SU-DHL-6 (cell line): ENCODE measurements at regions not wholly inside any gene's neighbourhood (a gene's known extent, or its start where the extent isn't known, plus 50 kb on each side); places are given as distances from the start of the nearest gene placed in this dataset.

Experiments used
- H2AFZ ChIP-seq: fragments of 200-600 bp; sonication (generic); 2 replicates; pipeline ENCODE4 v1.6.1; 2014; ENCODE audit warnings: low read depth, mild to moderate bottlenecking, moderate library complexity, mixed read lengths, antibody characterized with exemption, low read length; ENCODE audit not compliant: severe bottlenecking
- H3F3A ChIP-seq: fragments of 200-600 bp; shearing (Covaris generic); 2 replicates; pipeline ENCODE4 v1.6.0; 2016; ENCODE audit warnings: antibody characterized with exemption, mild to moderate bottlenecking; ENCODE audit not compliant: insufficient read depth
- H3K27ac ChIP-seq: fragments of 200-600 bp; sonication (generic); 2 replicates; pipeline ENCODE4 v1.5.1; 2016; ENCODE audit warnings: low read depth, mild to moderate bottlenecking, low read length, moderate library complexity, mixed read lengths
- H3K27me3 ChIP-seq: fragments of 200-600 bp; sonication (generic), shearing (Covaris generic); 2 replicates; pipeline ENCODE4 v1.6.0; 2014; ENCODE audit warnings: mild to moderate bottlenecking, low read length
- H3K36me3 ChIP-seq: fragments of 200-600 bp; sonication (generic); 2 replicates; pipeline ENCODE4 v1.6.1; 2014; ENCODE audit warnings: mild to moderate bottlenecking, low read length, mixed read lengths
- H3K4me2 ChIP-seq: fragments of 300-600, 200-600 bp; shearing (Covaris generic), sonication (generic); 2 replicates; pipeline ENCODE4 v1.6.0; 2014; ENCODE audit warnings: low read length, low read depth, mild to moderate bottlenecking; ENCODE audit not compliant: poor library complexity, severe bottlenecking
- H3K4me3 ChIP-seq: fragments of 200-600 bp; sonication (generic); 2 replicates; pipeline ENCODE4 v1.5.1; 2014; ENCODE audit warnings: antibody characterized with exemption, low read length, mild to moderate bottlenecking, mixed read lengths; ENCODE audit not compliant: insufficient read depth, poor library complexity, severe bottlenecking
- H3K79me2 ChIP-seq: fragments of 200-600 bp; sonication (generic); 2 replicates; pipeline ENCODE4 v1.6.1; 2014; ENCODE audit warnings: mild to moderate bottlenecking, low read length, moderate library complexity; ENCODE audit not compliant: insufficient read depth
- H3K9ac ChIP-seq: fragments of 200-600 bp; sonication (generic); 2 replicates; pipeline ENCODE4 v1.7.0; 2014; ENCODE audit warnings: mild to moderate bottlenecking, low read length
- H3K9me2 ChIP-seq: fragments of 200-600 bp; sonication (generic); replicated peaks from 2 replicates; pipeline ENCODE4 v1.6.1; 2014; ENCODE audit warnings: low read length; ENCODE audit not compliant: insufficient read depth
- H3K9me3 ChIP-seq: fragments of 200-600 bp; sonication (generic); 2 replicates; pipeline ENCODE4 v1.6.1; 2014; ENCODE audit warnings: low read length, mixed read lengths; ENCODE audit not compliant: insufficient read depth
- H4K20me1 ChIP-seq: fragments of 200-600 bp; sonication (generic); 2 replicates; pipeline ENCODE4 v1.6.1; 2014; ENCODE audit warnings: low read depth, mild to moderate bottlenecking, antibody characterized with exemption, low read length, moderate library complexity, mixed read lengths
- CTCF ChIP-seq: fragments of 200-600 bp; sonication (generic); IDR thresholded peaks from one replicate; pipeline ENCODE4 v1.5.1; 2017; ENCODE audit warnings: antibody characterized with exemption, mild to moderate bottlenecking, low read length, moderate library complexity; ENCODE audit not compliant: insufficient read depth, poor library complexity, severe bottlenecking
- EZH2phosphoT487 ChIP-seq: fragments of 200-600 bp; sonication (generic), shearing (Covaris generic); conservative IDR thresholded peaks from 2 replicates; pipeline ENCODE4 v1.6.1; 2018; ENCODE audit warnings: mild to moderate bottlenecking, antibody characterized with exemption, low read length, moderate library complexity, mixed read lengths

DNA sequence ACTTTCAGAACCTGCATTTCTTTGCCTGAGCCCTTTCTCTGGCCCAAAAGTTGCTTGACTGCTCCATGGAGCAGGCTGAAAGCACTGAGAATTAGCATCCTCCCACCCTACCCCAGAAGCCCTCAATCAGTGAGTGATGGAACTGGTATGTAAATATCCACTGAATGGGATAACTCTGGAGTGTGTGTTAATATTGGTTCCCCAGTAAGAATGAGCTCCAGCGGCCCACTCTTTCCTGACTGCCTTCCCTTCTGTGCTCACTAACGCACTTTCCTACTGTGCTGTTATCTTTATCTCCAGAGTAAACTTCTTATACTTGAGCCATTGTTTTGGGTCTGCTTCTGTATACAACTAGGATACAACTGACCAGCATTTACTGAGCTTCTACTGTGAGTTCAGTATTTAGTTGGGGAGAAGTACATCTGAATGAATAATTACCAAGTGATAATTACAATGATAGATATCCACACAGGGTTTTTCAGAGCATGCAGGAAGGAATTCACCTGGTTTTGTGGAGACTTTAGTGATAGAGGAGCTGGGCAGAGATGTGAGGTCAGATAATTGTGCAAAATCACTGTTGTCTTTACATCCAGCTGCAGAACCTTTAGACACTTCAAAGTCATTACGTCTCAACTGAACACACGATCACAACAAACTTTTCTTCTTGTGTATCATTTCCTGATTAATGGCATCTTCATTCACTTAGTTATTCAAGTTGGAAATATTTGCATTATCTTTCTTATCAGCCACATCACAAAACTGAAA, 149.2 kb upstream of the BTG1 start:
- Histone ChIP-seq H3K4me3 (no peak overlapping the region), H2AFZ (no peak overlapping the region), H3K9ac (no peak overlapping the region)

GRCh38 chr12:92292016-92292415, 146.4 kb upstream of the BTG1 start:
- no peak for TF ChIP-seq CTCF
- H3F3A ChIP-seq: no peaks in the 10 kb centered on the region
- H4K20me1 ChIP-seq: no peaks in the 10 kb centered on the region
- no peak overlapping the region for H3K9ac ChIP-seq
- H3K9me3 ChIP-seq: no peaks in the 10 kb centered on the region
- H3K27me3 ChIP-seq: no peaks in the 10 kb centered on the region
- H3K27ac ChIP-seq: no peak overlapping the region
- no peaks in the 10 kb centered on the region for H3K36me3 ChIP-seq
- H3K79me2 ChIP-seq: no peaks in the 10 kb centered on the region
- H3K9me2 ChIP-seq: no peaks in the 10 kb centered on the region
- no peak overlapping the region for H3K4me2 ChIP-seq
- no peak overlapping the region for H2AFZ ChIP-seq
- H3K4me3 ChIP-seq: no peak overlapping the region

More for the DNA sequence above, 149.2 kb upstream of the BTG1 start:
- no peaks in the 10 kb centered on the region for H3F3A ChIP-seq
- no peak for TF ChIP-seq CTCF
- no peak for TF ChIP-seq EZH2phosphoT487
- no peaks in the 10 kb centered on the region for H3K9me3 ChIP-seq
- no peaks in the 10 kb centered on the region for H3K36me3 ChIP-seq
- H4K20me1 ChIP-seq: no peaks in the 10 kb centered on the region
- H3K4me2 ChIP-seq: no peak overlapping the region
- no peaks in the 10 kb centered on the region for H3K9me2 ChIP-seq
- no peaks in the 10 kb centered on the region for H3K79me2 ChIP-seq
- H3K27ac ChIP-seq: no peak overlapping the region
- H3K27me3 ChIP-seq: no peaks in the 10 kb centered on the region

DNA sequence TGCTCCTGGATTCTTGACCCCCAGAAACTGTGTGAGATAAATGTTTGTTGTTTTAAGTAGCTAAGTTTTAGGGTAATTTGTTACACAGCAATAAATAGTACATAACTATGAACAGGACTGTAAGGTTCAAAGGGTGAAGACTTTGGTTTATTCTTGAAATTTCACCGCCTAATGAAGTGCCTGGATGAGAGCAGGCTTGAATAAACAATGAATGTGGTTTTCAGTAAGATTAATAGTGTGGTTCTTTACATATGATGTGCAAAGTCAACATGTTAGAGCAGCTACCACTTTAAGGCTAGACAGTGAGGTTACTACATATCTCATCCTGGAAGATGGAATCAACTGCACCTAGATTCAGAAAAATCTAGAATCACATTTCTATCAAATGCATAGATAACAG, 145.2 kb upstream of the BTG1 start:
- no peaks in the 10 kb centered on the region for H3K9me2 ChIP-seq
- H3K9ac ChIP-seq: no peak overlapping the region
- no peaks in the 10 kb centered on the region for H3K79me2 ChIP-seq
- no peak for TF ChIP-seq EZH2phosphoT487
- TF ChIP-seq CTCF: no peak
- no peak overlapping the region for H3K4me2 ChIP-seq
- H3F3A ChIP-seq: no peaks in the 10 kb centered on the region
- H3K27me3 ChIP-seq: no peaks in the 10 kb centered on the region
- H3K4me3 ChIP-seq: no peak overlapping the region
- no peak overlapping the region for H3K27ac ChIP-seq
- H2AFZ ChIP-seq: no peak overlapping the region
- no peaks in the 10 kb centered on the region for H3K36me3 ChIP-seq
- no peaks in the 10 kb centered on the region for H3K9me3 ChIP-seq
- no peaks in the 10 kb centered on the region for H4K20me1 ChIP-seq
